K562 (cell line): ENCODE measurements at regions not wholly inside any gene's neighbourhood (a gene's known extent, or its start where the extent isn't known, plus 50 kb on each side); places are given as distances from the start of the nearest gene placed in this dataset.

Experiments used
- ATAC-seq: fragments of 200-7000 bp; cut with Tn5 transposase; 3 replicates; pipeline ENCODE4 v1.9.1; 2020; ENCODE audit warnings: moderate library complexity
- BruUV-seq: library from RNA; stranded (reverse); fragments of 400-500 nt; replicated peaks from 2 replicates; lab custom pipeline; 2021; lab: Mats Ljungman, UMichigan
- CTCF ChIA-PET: fragments of 300-600 bp; formaldehyde crosslinking; extraction: SDS; loops from one replicate; lab custom pipeline; 2021; ENCODE audit warnings: low intra/inter-chr PET ratio; lab: Yijun Ruan, JAX
- POLR2A ChIA-PET: fragments of 300-600, 350-650 bp; sonication (Branson Sonifier 250); formaldehyde crosslinking; extraction: SDS; loops from one replicate; lab custom pipeline; 2021; ENCODE audit warnings: antibody characterized with exemption, inconsistent platforms; lab: Yijun Ruan, JAX
- DNase-seq, 4 experiments: peaks; one replicate each; pipeline versions ENCODE4 v3.0.0 to v3.0.0-alpha.2; 2011 to 2018; ENCODE audit warnings: low spot score in 3 of 4, mixed read lengths in 3 of 4; ENCODE audit errors: extremely low read depth in 1 of 4
- FAIRE-seq: peaks from 2 replicates; lab custom pipeline; 2011; peaks lifted over from hg19 to GRCh38; lab: Jason Lieb, UNC
- H2AFZ ChIP-seq: 2 replicates; pipeline ENCODE4 v1.6.0; 2011; ENCODE audit warnings: low read depth, low read length, control low read depth, inconsistent platforms
- H3K27ac ChIP-seq: fragments of 200-600 bp; 3 replicates; pipeline ENCODE4 v1.8.0; 2011; ENCODE audit warnings: low read depth, mild to moderate bottlenecking, control low read depth, inconsistent platforms, low read length, moderate library complexity, mixed read lengths; ENCODE audit errors: extremely low read depth
- H3K27me3 ChIP-seq, 2 experiments: fragments of 300-600 bp in 1 of 2; 2 replicates in 1 of 2; 3 replicates in 1 of 2; pipeline versions ENCODE4 v1.6.0 to v1.8.0; 2011; ENCODE audit warnings: inconsistent platforms in 2 of 2, low read length in 2 of 2, mild to moderate bottlenecking in 1 of 2, mixed read lengths in 1 of 2, moderate library complexity in 1 of 2; ENCODE audit not compliant: control insufficient read depth in 2 of 2, insufficient read depth in 2 of 2
- H3K36me3 ChIP-seq: fragments of 300-600 bp; 3 replicates; pipeline ENCODE4 v1.8.0; 2011; ENCODE audit warnings: mild to moderate bottlenecking, low read length, inconsistent platforms; ENCODE audit not compliant: control insufficient read depth, insufficient read depth
- H3K4me1 ChIP-seq, 2 experiments: fragments of 200-600 bp in 1 of 2; replicated peaks in 1 of 2; 2 replicates in 1 of 2; 3 replicates in 1 of 2; pipeline versions ENCODE4 v1.5.1 to v1.8.0; 2011; ENCODE audit warnings: inconsistent platforms in 2 of 2, low read length in 2 of 2, mild to moderate bottlenecking in 1 of 2, mixed read lengths in 1 of 2, moderate library complexity in 1 of 2; ENCODE audit not compliant: control insufficient read depth in 2 of 2, insufficient read depth in 2 of 2
- H3K4me2 ChIP-seq: 2 replicates; pipeline ENCODE4 v1.6.1; 2011; ENCODE audit warnings: low read length, control low read depth, inconsistent platforms, mixed read lengths; ENCODE audit not compliant: insufficient read depth
- H3K4me3 ChIP-seq: fragments of 200-600 bp; sonication (generic), shearing (Covaris generic); 2 replicates; pipeline ENCODE4 v1.5.1; 2016; ENCODE audit warnings: control low read depth, inconsistent platforms
- H3K79me2 ChIP-seq: fragments of 200-600 bp; 3 replicates; pipeline ENCODE4 v1.8.0; 2011; ENCODE audit warnings: low read length, inconsistent platforms; ENCODE audit not compliant: control insufficient read depth, insufficient read depth
- H3K9ac ChIP-seq, 2 experiments: 2 replicates each; pipeline versions ENCODE4 v1.6.0 to v1.6.1; 2011; ENCODE audit warnings: low read depth in 2 of 2, low read length in 2 of 2, control low read depth in 1 of 2, inconsistent platforms in 1 of 2, mild to moderate bottlenecking in 1 of 2, mixed read lengths in 1 of 2; ENCODE audit not compliant: insufficient read depth in 1 of 2
- H3K9me1 ChIP-seq: one replicate; pipeline ENCODE4 v1.6.0; 2011; ENCODE audit warnings: inconsistent platforms, mild to moderate bottlenecking, low read length, moderate library complexity; ENCODE audit not compliant: control insufficient read depth, insufficient read depth
- H3K9me3 ChIP-seq: replicated peaks from 2 replicates; pipeline ENCODE4 v1.5.1; 2011; ENCODE audit warnings: low read depth, low read length, inconsistent platforms; ENCODE audit not compliant: control insufficient read depth, insufficient read depth
- H4K20me1 ChIP-seq: replicated peaks from 2 replicates; pipeline ENCODE4 v1.6.1; 2011; ENCODE audit warnings: low read length, inconsistent platforms, mixed read lengths; ENCODE audit not compliant: control insufficient read depth, insufficient read depth
- ARID3A ChIP-seq: IDR thresholded peaks from 2 replicates; pipeline ENCODE4 v1.6.1; 2012; ENCODE audit warnings: low read depth, low read length, improper control_type of control experiment, borderline replicate concordance
- EGR1 ChIP-seq: fragments of 450-650 bp; conservative IDR thresholded peaks from 2 replicates; pipeline ENCODE4 v1.6.1; 2017; ENCODE audit warnings: mild to moderate bottlenecking
- NR2C1 ChIP-seq, 2 experiments: fragments of 450-650 bp; IDR thresholded peaks; 2 replicates each; pipeline ENCODE4 v1.6.1; 2017; ENCODE audit warnings: mild to moderate bottlenecking in 2 of 2, antibody characterized with exemption in 1 of 2, inconsistent platforms in 1 of 2, missing compliant biosample characterization in 1 of 2, missing genetic modification characterization in 1 of 2
- OTX1 ChIP-seq: fragments of 450-650 bp; formaldehyde crosslinking; IDR thresholded peaks from 2 replicates; pipeline ENCODE4 v1.4.0; 2022; ENCODE audit warnings: mild to moderate bottlenecking
- RBFOX2 ChIP-seq: fragments of 200-400 bp; formaldehyde crosslinking; IDR thresholded peaks from 2 replicates; pipeline ENCODE4 v1.6.1; 2017; ENCODE audit warnings: low read depth, mild to moderate bottlenecking, low read length, moderate library complexity
- TSHZ1 ChIP-seq: fragments of 250-450 bp; sonication (Bioruptor Pico); IDR thresholded peaks from 2 replicates; pipeline ENCODE4 v1.4.0; 2020; ENCODE audit warnings: mild to moderate bottlenecking, moderate library complexity
- ZNF589 ChIP-seq: fragments of 200-800 bp; sonication (Bioruptor generic); IDR thresholded peaks from 2 replicates; pipeline ENCODE4 v1.6.1; 2016; ENCODE audit warnings: low read depth, missing genetic modification characterization, missing compliant biosample characterization
- WGBS: fragments of 100-300 bp; shearing (Covaris generic); methylation state at CpG from one replicate; pipeline ENCODE4 v1.1.6; 2016; ENCODE audit warnings: low coverage, mixed read lengths; ENCODE audit not compliant: insufficient coverage; ENCODE audit errors: missing lambda C conversion rate; 5-methylcytosine and 5-hydroxymethylcytosine counted together
- in situ Hi-C: fragments of 300-500 bp; cut with MboI; formaldehyde crosslinking; loops from 4 replicates; pipeline ENCODE4 v1.15.0; 2018; ENCODE audit warnings: inconsistent platforms, mixed read lengths
- intact Hi-C: fragments of 100-400 bp; cut with micrococcal nuclease; formaldehyde crosslinking; loops from 2 replicates; pipeline ENCODE4 v1.14.2; 2022
- TF ChIP-seq, protein P1 (sequence below): sonication (generic); formaldehyde crosslinking; IDR thresholded peaks from 2 replicates; pipeline ENCODE4 v1.8.0; 2022; ENCODE audit warnings: missing genetic modification reagents, mild to moderate bottlenecking, borderline replicate concordance

DNA sequence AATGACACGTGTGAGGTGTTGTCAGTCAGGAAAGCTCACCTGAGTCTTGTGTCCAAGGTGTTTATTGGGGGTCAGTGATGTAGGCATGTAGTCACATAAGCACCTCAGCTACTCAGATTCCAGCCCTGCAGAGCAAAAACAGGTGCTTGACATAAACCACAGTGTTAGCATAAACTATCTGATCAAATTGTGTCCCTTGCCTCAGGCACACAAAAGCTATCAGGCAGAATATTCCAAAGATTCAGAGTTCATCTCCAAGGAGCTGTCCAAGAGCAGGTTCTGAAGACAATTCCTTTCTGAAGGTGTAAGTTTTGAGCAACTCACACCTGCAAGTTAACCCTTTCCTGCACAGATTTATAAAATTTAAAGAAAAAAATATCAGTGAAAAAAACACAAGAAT is 102.2 kb upstream of the ITGA1 start:
- Histone ChIP-seq H3K4me1 (no peaks in the 10 kb centered on the region), H4K20me1 (no peaks in the 10 kb centered on the region), H3K9me3 (no peaks in the 10 kb centered on the region), H3K4me2 (no peak overlapping the region), H3K36me3 (no peaks in the 10 kb centered on the region), H3K9me1 (no peaks in the 10 kb centered on the region), H2AFZ (no peak overlapping the region), H3K4me3 (no peak overlapping the region), H3K79me2 (no peaks in the 10 kb centered on the region), H3K27me3 (no peaks in the 10 kb centered on the region), H3K27ac (no peak overlapping the region), H3K9ac (no peak overlapping the region)
- no TSS peak for BruUV-seq
- DNase-seq (no peak), ATAC-seq (no peak), FAIRE-seq (no peak)
- POLR2A ChIA-PET = no interaction called here
- in situ Hi-C loops (no loop called here), intact Hi-C loops (no loop called here)
- TF ChIP-seq ARID3A (no peak), RBFOX2 (no peak), OTX1 (no peak), EGR1 (no peak), ZNF589 (CRISPR knock-in tag) (no peak)
- CTCF ChIA-PET = no interaction called here
- WGBS = 0% methylated on average over 1 of the region's 1 CpG

DNA sequence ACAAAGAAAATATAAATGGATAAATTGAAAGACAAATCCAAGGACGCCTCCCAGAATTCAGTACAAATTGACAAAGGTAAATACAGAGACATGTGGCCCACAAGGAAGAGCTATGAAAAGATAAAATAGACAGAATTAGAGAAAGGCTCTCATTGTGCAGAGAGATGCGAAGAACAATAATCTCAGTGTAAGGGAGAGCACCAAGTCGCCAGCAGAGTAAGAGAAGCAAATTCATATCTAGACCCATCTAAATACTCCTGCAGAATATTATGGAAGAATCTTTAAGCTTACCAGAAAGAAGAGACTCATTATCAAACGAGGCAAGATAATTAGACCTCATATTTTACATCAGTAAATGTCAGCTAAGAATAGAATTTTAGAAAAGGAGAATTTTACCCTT is 101.7 kb upstream of the ITGA1 start:
- intact Hi-C loops (no loop called here), in situ Hi-C loops (no loop called here)
- no peak overlapping the region for H3K9ac ChIP-seq
- CTCF ChIA-PET = interaction anchor here (0.6 kb wide), 1 partner anchor 20 kb away, joined by 3 read pairs; no protein-coding TSS in a partner anchor
- no peaks in the 10 kb centered on the region for H3K9me3 ChIP-seq
- DNase-seq (no peak), ATAC-seq (no peak), FAIRE-seq (no peak)
- 6% methylated on average over 4 of the region's 4 CpGs for WGBS
- BruUV-seq = no TSS peak
- no peak overlapping the region for H2AFZ ChIP-seq
- H3K9me1 ChIP-seq = no peaks in the 10 kb centered on the region
- no peaks in the 10 kb centered on the region for H3K4me1 ChIP-seq
- no peaks in the 10 kb centered on the region for H4K20me1 ChIP-seq
- no peaks in the 10 kb centered on the region for H3K79me2 ChIP-seq
- H3K4me2 ChIP-seq = no peak overlapping the region
- H3K36me3 ChIP-seq = no peaks in the 10 kb centered on the region
- POLR2A ChIA-PET = no interaction called here
- no peak overlapping the region for H3K4me3 ChIP-seq
- H3K27me3 ChIP-seq = no peaks in the 10 kb centered on the region
- no peak overlapping the region for H3K27ac ChIP-seq
- TF ChIP-seq, protein P1, sequence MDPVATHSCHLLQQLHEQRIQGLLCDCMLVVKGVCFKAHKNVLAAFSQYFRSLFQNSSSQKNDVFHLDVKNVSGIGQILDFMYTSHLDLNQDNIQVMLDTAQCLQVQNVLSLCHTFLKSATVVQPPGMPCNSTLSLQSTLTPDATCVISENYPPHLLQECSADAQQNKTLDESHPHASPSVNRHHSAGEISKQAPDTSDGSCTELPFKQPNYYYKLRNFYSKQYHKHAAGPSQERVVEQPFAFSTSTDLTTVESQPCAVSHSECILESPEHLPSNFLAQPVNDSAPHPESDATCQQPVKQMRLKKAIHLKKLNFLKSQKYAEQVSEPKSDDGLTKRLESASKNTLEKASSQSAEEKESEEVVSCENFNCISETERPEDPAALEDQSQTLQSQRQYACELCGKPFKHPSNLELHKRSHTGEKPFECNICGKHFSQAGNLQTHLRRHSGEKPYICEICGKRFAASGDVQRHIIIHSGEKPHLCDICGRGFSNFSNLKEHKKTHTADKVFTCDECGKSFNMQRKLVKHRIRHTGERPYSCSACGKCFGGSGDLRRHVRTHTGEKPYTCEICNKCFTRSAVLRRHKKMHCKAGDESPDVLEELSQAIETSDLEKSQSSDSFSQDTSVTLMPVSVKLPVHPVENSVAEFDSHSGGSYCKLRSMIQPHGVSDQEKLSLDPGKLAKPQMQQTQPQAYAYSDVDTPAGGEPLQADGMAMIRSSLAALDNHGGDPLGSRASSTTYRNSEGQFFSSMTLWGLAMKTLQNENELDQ = no peak
- TF ChIP-seq NR2C1 (IDR thresholded peaks at IDR 0.05) (no peak), NR2C1 (tag; IDR thresholded peaks at IDR 0.05) (no peak), TSHZ1 (CRISPR knock-in tag) (no peak)
